ENCODE measurements at regions not wholly inside any gene's neighbourhood (a gene's known extent, or its start where the extent isn't known, plus 50 kb on each side); places are given as distances from the start of the nearest gene placed in this dataset.

DNA sequence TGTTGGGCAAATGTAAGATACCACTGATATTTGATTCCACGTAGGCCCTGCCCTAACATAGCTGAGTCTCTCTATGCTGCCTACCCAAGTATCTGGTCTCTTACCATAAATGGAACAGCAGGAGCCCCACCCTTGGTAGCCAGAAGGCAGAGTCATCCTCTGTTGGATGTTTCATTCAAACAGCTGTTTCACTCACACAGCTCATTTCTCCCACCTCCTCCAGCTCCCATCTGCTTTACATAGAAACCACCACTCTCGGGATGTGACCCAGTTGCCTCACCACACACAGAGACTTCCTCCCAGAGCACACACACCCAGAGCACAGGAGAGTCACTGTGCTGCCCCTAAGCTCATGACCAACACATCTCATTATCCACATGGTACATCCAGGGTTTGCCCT, 165.3 kb downstream of the TMEM167A start:
- TF ChIP-seq POLR2A (IDR thresholded peaks at IDR 0.05) (no peak), CTCF (IDR thresholded peaks at IDR 0.05) (no peak)

Measured in uterus (tissue), 2 donors.